T-cell (primary cell): ENCODE measurements at regions not wholly inside any gene's neighbourhood (a gene's known extent, or its start where the extent isn't known, plus 50 kb on each side); places are given as distances from the start of the nearest gene placed in this dataset.

Experiments used
- ATAC-seq, 4 experiments: fragments of 200-7000 bp in 3 of 4; fragments of 150-1000 bp in 1 of 4; cut with Tn5 transposase; replicated peaks in 1 of 4; 1 replicate in 3 of 4; 2 replicates in 1 of 4; pipeline ENCODE4 v1.10.0; 2021; ENCODE audit warnings: moderate library complexity in 3 of 4, mild to moderate bottlenecking in 2 of 4, moderate number of reproducible peaks in 1 of 4
- CTCF ChIA-PET, 2 donors: fragments of 300-600 bp; sonication (Branson Sonifier 250); formaldehyde crosslinking; loops; one replicate each; lab custom pipeline; 2022; ENCODE audit warnings: antibody characterized with exemption in 2 of 2; lab: Charles Lee
- POLR2A ChIA-PET, 2 donors: fragments of 300-600 bp; sonication (Branson Sonifier 250); formaldehyde crosslinking; loops; one replicate each; lab custom pipeline; 2022; ENCODE audit warnings: antibody characterized with exemption in 2 of 2; lab: Charles Lee
- DNase-seq, 35 experiments: peaks; one replicate each; pipeline versions ENCODE4 v3.0.0 to v3.0.0-alpha.2; 2013 to 2023
- H3K27ac ChIP-seq: one replicate; pipeline ENCODE4 v1.5.1; 2013; ENCODE audit warnings: low read length
- H3K27me3 ChIP-seq, 2 experiments: replicated peaks in 1 of 2; 1 replicate in 1 of 2; 2 replicates in 1 of 2; pipeline versions ENCODE4 v1.6.1 to v1.7.0; 2013; ENCODE audit warnings: low read length in 1 of 2, mixed read lengths in 1 of 2; ENCODE audit not compliant: control insufficient read depth in 2 of 2, insufficient read depth in 2 of 2; ENCODE audit errors: extremely low read depth in 1 of 2
- H3K36me3 ChIP-seq, 2 donors: 1 replicate in 1 of 2; 2 replicates in 1 of 2; pipeline versions ENCODE4 v1.6.1 to v1.7.0; 2013; ENCODE audit warnings: low read length in 1 of 2; ENCODE audit not compliant: control insufficient read depth in 2 of 2, insufficient read depth in 1 of 2; ENCODE audit errors: extremely low read depth in 1 of 2
- H3K4me1 ChIP-seq, 2 experiments: 1 replicate in 1 of 2; 2 replicates in 1 of 2; pipeline versions ENCODE4 v1.6.1 to v1.7.0; 2013; ENCODE audit warnings: low read length in 2 of 2, mixed read lengths in 1 of 2; ENCODE audit not compliant: insufficient read depth in 2 of 2, control insufficient read depth in 1 of 2; ENCODE audit errors: extremely low read depth in 1 of 2
- H3K4me3 ChIP-seq, 2 donors: 1 replicate in 1 of 2; 2 replicates in 1 of 2; pipeline versions ENCODE4 v1.5.1 to v1.7.0; 2013; ENCODE audit warnings: mild to moderate bottlenecking in 2 of 2, low read length in 1 of 2, moderate library complexity in 1 of 2; ENCODE audit not compliant: control insufficient read depth in 1 of 2; ENCODE audit errors: extremely low read depth in 1 of 2
- H3K9me3 ChIP-seq: 2 replicates; pipeline ENCODE4 v1.7.0; 2013
- H3K27ac Mint-ChIP-seq, 2 donors: one replicate each; pipeline ENCODE4 v1.8.0; 2020 to 2021; ENCODE audit warnings: mild to moderate bottlenecking in 2 of 2, mixed read lengths in 2 of 2
- H3K27me3 Mint-ChIP-seq, 2 donors: one replicate each; pipeline ENCODE4 v1.8.0; 2021 to 2022; ENCODE audit warnings: mixed read lengths in 2 of 2
- H3K36me3 Mint-ChIP-seq: one replicate; pipeline ENCODE4 v1.8.0; 2021; ENCODE audit warnings: mixed read lengths
- H3K4me1 Mint-ChIP-seq, 3 donors: one replicate each; pipeline ENCODE4 v1.8.0; 2020 to 2022; ENCODE audit warnings: mixed read lengths in 3 of 3, mild to moderate bottlenecking in 1 of 3
- H3K4me3 Mint-ChIP-seq, 3 donors: one replicate each; pipeline ENCODE4 v1.8.0; 2020 to 2022; ENCODE audit warnings: mild to moderate bottlenecking in 3 of 3, mixed read lengths in 3 of 3, moderate library complexity in 3 of 3
- H3K9me3 Mint-ChIP-seq, 3 donors: one replicate each; pipeline ENCODE4 v1.8.0; 2020 to 2022; ENCODE audit warnings: mixed read lengths in 3 of 3
- WGBS: methylation state at CpG from one replicate; pipeline ENCODE4 v1.1.5; 2013; ENCODE audit warnings: missing lambda C conversion rate; ENCODE audit not compliant: insufficient coverage; 5-methylcytosine and 5-hydroxymethylcytosine counted together

- ChIA-PET POLR2A (no interaction called here), CTCF (no interaction called here)
- Mint-ChIP-seq H3K9me3 (peaks cover 0 to 12% (median 0%) of the 10 kb centered on the region in 3 donors), H3K4me1 (no peaks in the 10 kb centered on the region), H3K27me3 (no peaks in the 10 kb centered on the region), H3K36me3 (no peaks in the 10 kb centered on the region), H3K27ac (no peak overlapping the region), H3K4me3 (no peak overlapping the region)
- 57% methylated on average over 5 of the region's 10 CpGs for WGBS
- no peaks in the 10 kb centered on the region for H3K36me3 ChIP-seq
- H3K27me3 ChIP-seq = no peaks in the 10 kb centered on the region
- no peak for ATAC-seq
- no peak overlapping the region for H3K4me3 ChIP-seq
- DNase-seq = no peak
- H3K9me3 ChIP-seq = no peaks in the 10 kb centered on the region
- H3K27ac ChIP-seq = no peak overlapping the region
- no peaks in the 10 kb centered on the region for H3K4me1 ChIP-seq
Measured at GRCh38 chr13:87123987-87124784, 547.0 kb upstream of the SLITRK5 start.

- Mint-ChIP-seq H3K4me3 (no peak overlapping the region), H3K4me1 (no peaks in the 10 kb centered on the region), H3K36me3 (no peaks in the 10 kb centered on the region), H3K27me3 (no peaks in the 10 kb centered on the region), H3K9me3 (peaks cover 0 to 17% (median 4%) of the 10 kb centered on the region in 3 donors), H3K27ac (no peak overlapping the region)
- WGBS = 82% methylated on average over 2 of the region's 4 CpGs
- ATAC-seq (no peak), DNase-seq (no peak)
- no peaks in the 10 kb centered on the region for H3K9me3 ChIP-seq
- H3K36me3 ChIP-seq = no peaks in the 10 kb centered on the region
- no peak overlapping the region for H3K27ac ChIP-seq
- ChIA-PET CTCF (no interaction called here), POLR2A (no interaction called here)
- H3K4me3 ChIP-seq = no peak overlapping the region
- no peaks in the 10 kb centered on the region for H3K4me1 ChIP-seq
- no peaks in the 10 kb centered on the region for H3K27me3 ChIP-seq
Measured at GRCh38 chr13:87124785-87125074, 546.4 kb upstream of the SLITRK5 start.

- Histone ChIP-seq H3K4me1 (no peaks in the 10 kb centered on the region), H3K27me3 (no peaks in the 10 kb centered on the region), H3K27ac (no peak overlapping the region), H3K4me3 (no peak overlapping the region), H3K9me3 (no peaks in the 10 kb centered on the region), H3K36me3 (no peaks in the 10 kb centered on the region)
- POLR2A ChIA-PET = interaction anchor here in 1 of 2 donors (0.6 kb wide), 1 partner anchor 137 kb away, joined by 3 read pairs; no protein-coding TSS in a partner anchor
- Mint-ChIP-seq H3K4me1 (no peaks in the 10 kb centered on the region), H3K9me3 (peaks cover 0 to 12% (median 4%) of the 10 kb centered on the region in 3 donors), H3K27me3 (no peaks in the 10 kb centered on the region), H3K36me3 (no peaks in the 10 kb centered on the region), H3K4me3 (no peak overlapping the region), H3K27ac (no peak overlapping the region)
- DNase-seq = no peak
- ATAC-seq = no peak
- CTCF ChIA-PET = interaction anchor here in 1 of 2 donors (0.6 kb wide), 1 partner anchor 321 kb away, joined by 3 read pairs; no protein-coding TSS in a partner anchor
Measured at GRCh38 chr13:87128036-87128435, 543.1 kb upstream of the SLITRK5 start.

GRCh38 chr13:87128491-87128890, 542.7 kb upstream of the SLITRK5 start:
- WGBS = no CpG with 5 or more reads among the region's 2 CpGs
- H3K27ac ChIP-seq = no peak overlapping the region
- ATAC-seq (no peak), DNase-seq (no peak)
- no peaks in the 10 kb centered on the region for H3K36me3 ChIP-seq
- H3K27ac Mint-ChIP-seq = no peak overlapping the region
- H3K27me3 Mint-ChIP-seq = no peaks in the 10 kb centered on the region
- no peaks in the 10 kb centered on the region for H3K36me3 Mint-ChIP-seq
- H3K27me3 ChIP-seq = no peaks in the 10 kb centered on the region
- H3K4me1 ChIP-seq = no peaks in the 10 kb centered on the region
- H3K4me3 ChIP-seq = no peak overlapping the region
- POLR2A ChIA-PET = no interaction called here
- H3K9me3 ChIP-seq = no peaks in the 10 kb centered on the region
- H3K4me3 Mint-ChIP-seq = no peak overlapping the region
- H3K4me1 Mint-ChIP-seq = no peaks in the 10 kb centered on the region
- peaks cover 0 to 11% (median 4%) of the 10 kb centered on the region in 3 donors for H3K9me3 Mint-ChIP-seq
- CTCF ChIA-PET = no interaction called here

- Histone ChIP-seq H3K9me3 (no peaks in the 10 kb centered on the region), H3K27me3 (no peaks in the 10 kb centered on the region), H3K4me3 (no peak overlapping the region), H3K27ac (no peak overlapping the region), H3K36me3 (no peaks in the 10 kb centered on the region), H3K4me1 (no peaks in the 10 kb centered on the region)
- Mint-ChIP-seq H3K36me3 (no peaks in the 10 kb centered on the region), H3K4me1 (no peaks in the 10 kb centered on the region), H3K27ac (no peak overlapping the region), H3K27me3 (no peaks in the 10 kb centered on the region), H3K4me3 (no peak overlapping the region), H3K9me3 (peaks cover 0 to 8% (median 4%) of the 10 kb centered on the region in 3 donors)
- no peak for DNase-seq
- ATAC-seq = no peak
- ChIA-PET CTCF (no interaction called here), POLR2A (no interaction called here)
- WGBS = 80% methylated on average over 1 of the region's 2 CpGs
Measured at GRCh38 chr13:87129602-87130300, 541.4 kb upstream of the SLITRK5 start.

- no peaks in the 10 kb centered on the region for H3K4me1 ChIP-seq
- H3K36me3 ChIP-seq = no peaks in the 10 kb centered on the region
- H3K4me1 Mint-ChIP-seq = no peaks in the 10 kb centered on the region
- H3K9me3 ChIP-seq = no peaks in the 10 kb centered on the region
- no peak overlapping the region for H3K27ac Mint-ChIP-seq
- no peak overlapping the region for H3K4me3 ChIP-seq
- no peak overlapping the region for H3K27ac ChIP-seq
- no peaks in the 10 kb centered on the region for H3K36me3 Mint-ChIP-seq
- ChIA-PET POLR2A (no interaction called here), CTCF (no interaction called here)
- H3K27me3 Mint-ChIP-seq = no peaks in the 10 kb centered on the region
- H3K4me3 Mint-ChIP-seq = no peak overlapping the region
- H3K27me3 ChIP-seq = no peaks in the 10 kb centered on the region
- peaks cover 0 to 8% (median 4%) of the 10 kb centered on the region in 3 donors for H3K9me3 Mint-ChIP-seq
- ATAC-seq (no peak), DNase-seq (no peak)
Measured at GRCh38 chr13:87130423-87130822, 540.7 kb upstream of the SLITRK5 start.
